Ovary (tissue), 7 donors: ENCODE measurements at regions not wholly inside any gene's neighbourhood (a gene's known extent, or its start where the extent isn't known, plus 50 kb on each side); places are given as distances from the start of the nearest gene placed in this dataset.
A peak's percentile ranks its signal among the peaks of the same experiment; 100 is the strongest.

Source experiments
- DNase-seq, 5 donors: peaks; one replicate each; pipeline ENCODE4 v3.0.0-alpha.2; 2019 to 2020
- H3K27ac ChIP-seq, 2 donors: fragments of 200-600 bp; one replicate each; pipeline versions ENCODE4 v1.5.1 to v1.8.0; 2019 to 2022
- H3K27me3 ChIP-seq: fragments of 200-600 bp; one replicate; pipeline ENCODE4 v1.8.0; 2022
- H3K36me3 ChIP-seq: fragments of 200-600 bp; sonication (generic); one replicate; pipeline ENCODE4 v1.5.1; 2019
- H3K4me1 ChIP-seq: one replicate; pipeline ENCODE4 v1.8.1; 2013; ENCODE audit warnings: mild to moderate bottlenecking, moderate library complexity; ENCODE audit not compliant: insufficient read depth
- H3K4me3 ChIP-seq: fragments of 200-600 bp; sonication (generic); one replicate; pipeline ENCODE4 v1.5.1; 2017
- H3K9me3 ChIP-seq, 2 donors: fragments of 200-600 bp in 1 of 2; sonication (generic) in 1 of 2; one replicate each; pipeline versions ENCODE4 v1.5.1 to v1.8.1; 2013 to 2019; ENCODE audit warnings: mild to moderate bottlenecking in 1 of 2, moderate library complexity in 1 of 2
- CTCF ChIP-seq, 3 donors: fragments of 450-650 bp in 2 of 3; fragments of 200-600 bp in 1 of 3; IDR thresholded peaks; one replicate each; pipeline versions ENCODE4 v1.5.1 to v1.8.0; 2016 to 2022; ENCODE audit warnings: antibody characterized with exemption in 3 of 3, mild to moderate bottlenecking in 1 of 3
- EP300 ChIP-seq: sonication (generic); formaldehyde crosslinking; IDR thresholded peaks from one replicate; pipeline ENCODE4 v1.6.1; 2017; ENCODE audit warnings: antibody characterized with exemption
- POLR2A ChIP-seq: fragments of 450-650 bp; IDR thresholded peaks from one replicate; pipeline ENCODE4 v1.6.1; 2017; ENCODE audit warnings: antibody characterized with exemption, mild to moderate bottlenecking, moderate library complexity
- WGBS, 3 donors: extraction: QIAGEN DNeasy Blood & Tissue Kit in 1 of 3; methylation state at CpG; one replicate each; pipeline versions ENCODE4 v1.1.5 to v1.1.7; 2013 to 2017; 5-methylcytosine and 5-hydroxymethylcytosine counted together
- intact Hi-C, 4 donors: fragments of 100-400 bp; cut with DNase I; formaldehyde crosslinking; loops; one replicate each; pipeline versions ENCODE4 v1.11.0 to v1.15.1; 2022 to 2023
- donor health status: DM: no; HTN: no; CAD: no; lungs with moderate emphysema.
- donor health status: DM: no; HTN: no; CAD: no.
- donor health status: Bipolar disorder and iron deficiency.
- donor health status: DM: no; HTN: no; CAD: no.
- donor health status: DM: yes; HTN: yes; CAD: no.

GRCh38 chr2:239455436-239456203 is 54.8 kb upstream of the HDAC4 start:
- Histone ChIP-seq H3K27me3 (no peaks in the 10 kb centered on the region), H3K9me3 (no peaks in the 10 kb centered on the region), H3K4me3 (no peak overlapping the region), H3K4me1 (no peaks in the 10 kb centered on the region), H3K27ac (no peak overlapping the region), H3K36me3 (no peaks in the 10 kb centered on the region)
- DNase-seq: peak in 1 of 5 donors; percentile 2
- WGBS, 3 donors: 84 to 89% (median 87%) methylated on average over 17 of the region's 17 CpGs
- TF ChIP-seq EP300 (no peak), POLR2A (no peak), CTCF (IDR thresholded peaks at IDR 0.05) (no peak)
- intact Hi-C loops: no loop called here

GRCh38 chr2:239454507-239454906 is 53.7 kb upstream of the HDAC4 start:
- intact Hi-C loops: no loop called here
- Histone ChIP-seq H3K9me3 (no peaks in the 10 kb centered on the region), H3K27ac (no peak overlapping the region), H3K4me3 (no peak overlapping the region), H3K36me3 (no peaks in the 10 kb centered on the region), H3K4me1 (no peaks in the 10 kb centered on the region), H3K27me3 (no peaks in the 10 kb centered on the region)
- no peak for DNase-seq
- TF ChIP-seq CTCF (IDR thresholded peaks at IDR 0.05): no peak
- TF ChIP-seq EP300: no peak
- TF ChIP-seq POLR2A: no peak
- WGBS, 3 donors: 82 to 90% (median 87%) methylated on average over 2 of the region's 2 CpGs
